Thoracic aorta (tissue), 2 donors: ENCODE measurements at regions not wholly inside any gene's neighbourhood (a gene's known extent, or its start where the extent isn't known, plus 50 kb on each side); places are given as distances from the start of the nearest gene placed in this dataset.

Experiments used
- ATAC-seq: fragments of 150-250 bp; one replicate; pipeline ENCODE4 v1.8.0; 2017; ENCODE audit warnings: low read depth; ENCODE audit not compliant: insufficient number of reproducible peaks, low FRiP score
- DNase-seq: peaks from one replicate; pipeline ENCODE4 v3.0.0-alpha.2; 2020; ENCODE audit warnings: low spot score
- H3K27ac ChIP-seq, 2 donors: fragments of 200-600 bp; sonication (generic); 1 replicate in 1 of 2; 2 replicates in 1 of 2; pipeline ENCODE4 v1.5.1; 2016; ENCODE audit warnings: mild to moderate bottlenecking in 2 of 2, moderate library complexity in 2 of 2
- H3K27me3 ChIP-seq: fragments of 200-600 bp; sonication (generic); replicated peaks from 2 replicates; pipeline ENCODE4 v1.6.0; 2016; ENCODE audit warnings: mild to moderate bottlenecking; ENCODE audit not compliant: insufficient read depth
- H3K36me3 ChIP-seq: fragments of 200-600 bp; sonication (generic); one replicate; pipeline ENCODE4 v1.5.1; 2016
- H3K4me1 ChIP-seq, 2 donors: fragments of 200-600 bp; sonication (generic); 1 replicate in 1 of 2; 2 replicates in 1 of 2; pipeline versions ENCODE4 v1.5.1 to v1.6.0; 2016; ENCODE audit warnings: low read depth in 2 of 2, mild to moderate bottlenecking in 1 of 2; ENCODE audit not compliant: control insufficient read depth in 1 of 2
- H3K4me3 ChIP-seq: fragments of 200-600 bp; sonication (generic); 2 replicates; pipeline ENCODE4 v1.5.1; 2016; ENCODE audit warnings: mild to moderate bottlenecking
- H3K9me3 ChIP-seq: fragments of 200-600 bp; sonication (generic); 2 replicates; pipeline ENCODE4 v1.5.1; 2016
- TF ChIP-seq, protein P1 (sequence below): fragments of 200-600 bp; sonication (generic); IDR thresholded peaks from one replicate; pipeline ENCODE4 v1.5.1; 2019; ENCODE audit warnings: antibody characterized with exemption

DNA sequence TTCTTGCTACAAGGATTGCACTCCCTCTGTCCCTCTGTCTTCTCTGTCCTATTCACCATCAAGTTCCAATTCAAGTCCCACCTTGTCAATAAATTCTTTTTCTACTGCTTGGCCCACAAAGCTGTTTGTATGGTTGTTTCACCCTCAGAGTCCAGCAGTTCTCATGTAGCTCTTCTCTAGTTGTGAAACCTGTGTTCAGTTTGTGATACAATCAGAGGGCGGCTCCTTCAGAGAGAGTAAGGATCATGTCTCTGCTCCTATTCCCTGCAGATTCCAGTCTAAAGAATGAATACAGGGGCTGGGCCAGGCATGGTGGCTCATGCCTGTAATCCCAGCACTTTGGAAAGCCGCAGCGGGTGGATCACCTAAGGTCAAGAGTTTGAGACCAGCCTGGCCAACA lies 126.6 kb upstream of the BET1 start:
- DNase-seq (no peak), ATAC-seq (no peak)
- Histone ChIP-seq H3K27me3 (no peaks in the 10 kb centered on the region), H3K4me1 (no peaks in the 10 kb centered on the region), H3K27ac (no peak overlapping the region), H3K4me3 (no peak overlapping the region), H3K36me3 (no peaks in the 10 kb centered on the region), H3K9me3 (no peaks in the 10 kb centered on the region)
- TF ChIP-seq, protein P1, sequence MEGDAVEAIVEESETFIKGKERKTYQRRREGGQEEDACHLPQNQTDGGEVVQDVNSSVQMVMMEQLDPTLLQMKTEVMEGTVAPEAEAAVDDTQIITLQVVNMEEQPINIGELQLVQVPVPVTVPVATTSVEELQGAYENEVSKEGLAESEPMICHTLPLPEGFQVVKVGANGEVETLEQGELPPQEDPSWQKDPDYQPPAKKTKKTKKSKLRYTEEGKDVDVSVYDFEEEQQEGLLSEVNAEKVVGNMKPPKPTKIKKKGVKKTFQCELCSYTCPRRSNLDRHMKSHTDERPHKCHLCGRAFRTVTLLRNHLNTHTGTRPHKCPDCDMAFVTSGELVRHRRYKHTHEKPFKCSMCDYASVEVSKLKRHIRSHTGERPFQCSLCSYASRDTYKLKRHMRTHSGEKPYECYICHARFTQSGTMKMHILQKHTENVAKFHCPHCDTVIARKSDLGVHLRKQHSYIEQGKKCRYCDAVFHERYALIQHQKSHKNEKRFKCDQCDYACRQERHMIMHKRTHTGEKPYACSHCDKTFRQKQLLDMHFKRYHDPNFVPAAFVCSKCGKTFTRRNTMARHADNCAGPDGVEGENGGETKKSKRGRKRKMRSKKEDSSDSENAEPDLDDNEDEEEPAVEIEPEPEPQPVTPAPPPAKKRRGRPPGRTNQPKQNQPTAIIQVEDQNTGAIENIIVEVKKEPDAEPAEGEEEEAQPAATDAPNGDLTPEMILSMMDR, result no peak

- Histone ChIP-seq H3K27me3 (no peaks in the 10 kb centered on the region), H3K9me3 (no peaks in the 10 kb centered on the region), H3K27ac (no peak overlapping the region), H3K4me3 (no peak overlapping the region), H3K36me3 (no peaks in the 10 kb centered on the region), H3K4me1 (no peaks in the 10 kb centered on the region)
- no peak for DNase-seq
- TF ChIP-seq, protein P1, result no peak
- no peak for ATAC-seq
These were observed 129.3 kb upstream of the BET1 start for GRCh38 chr7:94133460-94133859.

DNA sequence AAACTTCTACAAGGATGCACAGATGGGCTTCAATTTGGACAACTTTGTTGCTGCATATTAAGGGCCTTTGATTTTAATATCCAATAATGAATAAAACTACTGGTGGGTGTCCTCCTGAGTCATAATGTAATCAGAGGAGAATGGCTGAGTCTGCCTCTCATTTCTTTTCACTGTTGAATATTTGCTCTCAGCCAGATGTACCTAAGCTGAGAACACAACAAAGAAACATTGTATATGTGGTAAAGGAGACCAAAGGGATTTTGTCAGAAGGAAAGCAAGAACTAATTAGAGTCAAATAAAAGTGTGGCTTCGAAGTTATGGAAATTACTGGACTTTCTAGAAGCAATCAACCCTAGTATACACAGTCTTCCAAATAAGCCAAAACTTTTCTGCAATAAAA lies 131.0 kb upstream of the BET1 start:
- Histone ChIP-seq H3K36me3 (no peaks in the 10 kb centered on the region), H3K9me3 (no peaks in the 10 kb centered on the region), H3K4me3 (no peak overlapping the region), H3K27ac (no peak overlapping the region), H3K4me1 (no peaks in the 10 kb centered on the region), H3K27me3 (no peaks in the 10 kb centered on the region)
- ATAC-seq (no peak), DNase-seq (no peak)
- TF ChIP-seq, protein P1, result no peak

- H3K36me3 ChIP-seq, result no peaks in the 10 kb centered on the region
- H3K4me1 ChIP-seq, result no peaks in the 10 kb centered on the region
- DNase-seq, result no peak
- H3K9me3 ChIP-seq, result no peaks in the 10 kb centered on the region
- no peaks in the 10 kb centered on the region for H3K27me3 ChIP-seq
- H3K27ac ChIP-seq, result no peak overlapping the region
- no peak overlapping the region for H3K4me3 ChIP-seq
- TF ChIP-seq, protein P1, result no peak
- ATAC-seq, result no peak
These were observed 138.1 kb upstream of the BET1 start for GRCh38 chr7:94142281-94142680.

GRCh38 chr7:94145602-94146001 lies 141.4 kb upstream of the BET1 start:
- H3K27me3 ChIP-seq, result no peaks in the 10 kb centered on the region
- H3K4me3 ChIP-seq, result no peak overlapping the region
- H3K36me3 ChIP-seq, result no peaks in the 10 kb centered on the region
- no peaks in the 10 kb centered on the region for H3K9me3 ChIP-seq
- no peaks in the 10 kb centered on the region for H3K4me1 ChIP-seq
- no peak overlapping the region for H3K27ac ChIP-seq
- ATAC-seq (no peak), DNase-seq (no peak)
- TF ChIP-seq, protein P1, result no peak
